Tibial nerve (tissue), 4 donors: ENCODE measurements at regions not wholly inside any gene's neighbourhood (a gene's known extent, or its start where the extent isn't known, plus 50 kb on each side); places are given as distances from the start of the nearest gene placed in this dataset.

ENCODE experiments used
- EP300 ChIP-seq, 2 donors: sonication (generic); formaldehyde crosslinking; IDR thresholded peaks; one replicate each; pipeline ENCODE4 v1.6.1; 2017; ENCODE audit warnings: antibody characterized with exemption in 2 of 2, mild to moderate bottlenecking in 1 of 2
- POLR2A ChIP-seq, 2 donors: fragments of 450-650 bp; IDR thresholded peaks; one replicate each; pipeline ENCODE4 v1.6.1; 2017; ENCODE audit warnings: antibody characterized with exemption in 2 of 2, mild to moderate bottlenecking in 2 of 2, moderate library complexity in 2 of 2
- TF ChIP-seq, protein P1 (sequence below), 5 experiments: fragments of 200-600 bp in 3 of 5; fragments of 450-650 bp in 2 of 5; sonication (generic) in 3 of 5; IDR thresholded peaks; one replicate each; pipeline ENCODE4 v1.5.1; 2016 to 2019; ENCODE audit warnings: antibody characterized with exemption in 5 of 5, mild to moderate bottlenecking in 3 of 5, moderate library complexity in 2 of 5

DNA sequence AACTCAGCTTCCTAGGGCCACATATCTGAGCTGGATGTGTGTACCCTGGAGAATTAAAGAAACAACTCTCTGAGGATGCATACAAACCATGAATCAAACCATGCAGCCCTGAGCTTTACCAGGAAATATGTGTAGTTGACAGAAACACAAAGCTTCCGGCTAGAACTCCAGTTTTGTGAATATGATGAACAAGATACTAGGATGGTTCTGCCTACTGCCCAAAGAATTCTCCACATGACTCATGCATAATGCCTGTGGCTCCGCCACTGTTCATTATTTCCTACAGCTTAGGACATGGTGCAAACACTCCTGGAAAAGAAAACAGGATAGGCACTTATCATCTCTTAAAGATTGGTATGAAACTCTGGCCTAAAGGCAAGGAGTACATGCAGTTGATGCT lies 343.4 kb downstream of the DNAH5 start:
- TF ChIP-seq EP300 (IDR thresholded peaks at IDR 0.05) (no peak), POLR2A (IDR thresholded peaks at IDR 0.05) (no peak)
- TF ChIP-seq, protein P1, sequence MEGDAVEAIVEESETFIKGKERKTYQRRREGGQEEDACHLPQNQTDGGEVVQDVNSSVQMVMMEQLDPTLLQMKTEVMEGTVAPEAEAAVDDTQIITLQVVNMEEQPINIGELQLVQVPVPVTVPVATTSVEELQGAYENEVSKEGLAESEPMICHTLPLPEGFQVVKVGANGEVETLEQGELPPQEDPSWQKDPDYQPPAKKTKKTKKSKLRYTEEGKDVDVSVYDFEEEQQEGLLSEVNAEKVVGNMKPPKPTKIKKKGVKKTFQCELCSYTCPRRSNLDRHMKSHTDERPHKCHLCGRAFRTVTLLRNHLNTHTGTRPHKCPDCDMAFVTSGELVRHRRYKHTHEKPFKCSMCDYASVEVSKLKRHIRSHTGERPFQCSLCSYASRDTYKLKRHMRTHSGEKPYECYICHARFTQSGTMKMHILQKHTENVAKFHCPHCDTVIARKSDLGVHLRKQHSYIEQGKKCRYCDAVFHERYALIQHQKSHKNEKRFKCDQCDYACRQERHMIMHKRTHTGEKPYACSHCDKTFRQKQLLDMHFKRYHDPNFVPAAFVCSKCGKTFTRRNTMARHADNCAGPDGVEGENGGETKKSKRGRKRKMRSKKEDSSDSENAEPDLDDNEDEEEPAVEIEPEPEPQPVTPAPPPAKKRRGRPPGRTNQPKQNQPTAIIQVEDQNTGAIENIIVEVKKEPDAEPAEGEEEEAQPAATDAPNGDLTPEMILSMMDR (IDR thresholded peaks at IDR 0.05) = no peak
